Lung (tissue), 11 donors: ENCODE measurements at regions not wholly inside any gene's neighbourhood (a gene's known extent, or its start where the extent isn't known, plus 50 kb on each side); places are given as distances from the start of the nearest gene placed in this dataset.

Experiments
- ATAC-seq: fragments of 200-7000 bp; cut with Tn5 transposase; one replicate; pipeline ENCODE4 v1.9.1; 2020; ENCODE audit warnings: moderate number of reproducible peaks; ENCODE audit not compliant: insufficient read depth, low FRiP score
- DNase-seq, 3 donors: peaks; one replicate each; pipeline ENCODE4 v3.0.0-alpha.2; 2013 to 2017
- H3K27ac ChIP-seq, 2 donors: one replicate each; pipeline ENCODE4 v1.5.1; 2013; ENCODE audit warnings: mild to moderate bottlenecking in 2 of 2, moderate library complexity in 2 of 2, control low read depth in 1 of 2, inconsistent platforms in 1 of 2, low read depth in 1 of 2, low read length in 1 of 2
- H3K27me3 ChIP-seq, 3 donors: one replicate each; pipeline ENCODE4 v1.5.1; 2013; ENCODE audit warnings: low read length in 2 of 3; ENCODE audit not compliant: control insufficient read depth in 3 of 3, insufficient read depth in 3 of 3
- H3K36me3 ChIP-seq, 4 donors: one replicate each; pipeline ENCODE4 v1.5.1; 2013; ENCODE audit warnings: low read length in 4 of 4, mild to moderate bottlenecking in 1 of 4, moderate library complexity in 1 of 4; ENCODE audit not compliant: control insufficient read depth in 4 of 4, insufficient read depth in 4 of 4
- H3K4me1 ChIP-seq, 5 donors: one replicate each; pipeline ENCODE4 v1.5.1; 2013; ENCODE audit warnings: low read length in 5 of 5, mild to moderate bottlenecking in 2 of 5, moderate library complexity in 1 of 5; ENCODE audit not compliant: control insufficient read depth in 5 of 5, insufficient read depth in 5 of 5
- H3K4me3 ChIP-seq: one replicate; pipeline ENCODE4 v1.5.1; 2013; ENCODE audit warnings: mild to moderate bottlenecking, control low read depth, moderate library complexity
- H3K9ac ChIP-seq, 2 donors: one replicate each; pipeline ENCODE4 v1.5.1; 2013; ENCODE audit warnings: low read length in 2 of 2, control low read depth in 1 of 2; ENCODE audit not compliant: insufficient read depth in 1 of 2
- H3K9me3 ChIP-seq, 4 donors: one replicate each; pipeline ENCODE4 v1.5.1; 2013; ENCODE audit warnings: low read length in 3 of 4, mild to moderate bottlenecking in 1 of 4, moderate library complexity in 1 of 4; ENCODE audit not compliant: control insufficient read depth in 4 of 4, insufficient read depth in 3 of 4
- CTCF ChIP-seq: IDR thresholded peaks from 2 replicates; pipeline ENCODE4 v1.5.1; 2012; ENCODE audit warnings: mild to moderate bottlenecking; ENCODE audit errors: control extremely low read depth, extremely low read depth
- WGBS, 2 donors: extraction: QIAGEN DNeasy Blood & Tissue Kit; methylation state at CpG; one replicate each; pipeline ENCODE4 v1.1.7; 2013; 5-methylcytosine and 5-hydroxymethylcytosine counted together
- donor health status: control.
- donor health status: control.
- donor health status: Bipolar disorder and iron deficiency.
- donor health status: healthy.
- donor health status: DM: yes; HTN: yes; CAD: no.

- WGBS, 2 donors, result 76 to 79% methylated on average over 5 of the region's 5 CpGs
- DNase-seq (no peak), ATAC-seq (no peak)
- Histone ChIP-seq H3K27me3 (no peaks in the 10 kb centered on the region), H3K4me3 (no peak overlapping the region), H3K27ac (no peak overlapping the region), H3K9me3 (no peaks in the 10 kb centered on the region), H3K9ac (no peak overlapping the region), H3K4me1 (peaks cover 0 to 11% (median 0%) of the 10 kb centered on the region in 5 donors), H3K36me3 (no peaks in the 10 kb centered on the region)
- no peak for TF ChIP-seq CTCF
These were observed 304.9 kb upstream of the JAG1 start for GRCh38 chr20:10978713-10979112.

GRCh38 chr20:10982692-10983091 lies 308.9 kb upstream of the JAG1 start:
- DNase-seq (peak; percentile 41 to 47 (median 43)), ATAC-seq (no peak)
- peaks cover 0 to 11% (median 0%) of the 10 kb centered on the region in 5 donors for H3K4me1 ChIP-seq
- no peak for TF ChIP-seq CTCF
- no peak overlapping the region for H3K4me3 ChIP-seq
- H3K9me3 ChIP-seq, result no peaks in the 10 kb centered on the region
- WGBS, 2 donors, result 80 to 81% methylated on average over 6 of the region's 6 CpGs
- H3K36me3 ChIP-seq, result no peaks in the 10 kb centered on the region
- H3K27me3 ChIP-seq, result no peaks in the 10 kb centered on the region
- H3K9ac ChIP-seq, result no peak overlapping the region
- H3K27ac ChIP-seq, result peak overlapping the region in 1 of 2 donors; percentile 35

GRCh38 chr20:10984294-10984693 lies 310.5 kb upstream of the JAG1 start:
- H3K9me3 ChIP-seq, result no peaks in the 10 kb centered on the region
- no peak for TF ChIP-seq CTCF
- no peaks in the 10 kb centered on the region for H3K36me3 ChIP-seq
- no peak for ATAC-seq
- 95 to 98% methylated on average over 4 of the region's 4 CpGs for WGBS, 2 donors
- H3K27ac ChIP-seq, result no peak overlapping the region
- H3K9ac ChIP-seq, result no peak overlapping the region
- no peak for DNase-seq
- no peak overlapping the region for H3K4me3 ChIP-seq
- H3K4me1 ChIP-seq, result peaks cover 0 to 11% (median 0%) of the 10 kb centered on the region in 5 donors
- H3K27me3 ChIP-seq, result no peaks in the 10 kb centered on the region

DNA sequence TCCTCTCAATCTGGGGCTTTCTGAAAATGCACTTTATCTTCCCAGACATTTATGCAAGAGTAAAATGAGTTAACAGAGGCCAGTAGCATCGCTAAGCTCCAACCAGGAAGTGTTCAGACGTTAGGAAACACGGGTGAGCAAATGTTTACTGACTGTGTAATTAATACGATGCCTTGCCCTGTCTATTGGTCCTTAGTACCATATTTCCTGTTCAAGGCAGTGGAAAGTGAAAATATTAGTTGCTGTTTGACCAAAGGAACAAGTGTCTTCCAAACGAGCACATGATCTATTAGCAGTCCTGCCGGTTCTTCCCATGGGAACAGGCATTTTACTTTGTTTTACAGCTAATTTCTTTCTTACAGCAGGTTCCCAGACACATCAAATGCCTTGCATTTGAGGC lies 311.1 kb upstream of the JAG1 start:
- Histone ChIP-seq H3K27ac (peak overlapping the region in 1 of 2 donors; percentile 48), H3K4me3 (no peak overlapping the region), H3K4me1 (peaks cover 0 to 11% (median 0%) of the 10 kb centered on the region in 5 donors), H3K9me3 (no peaks in the 10 kb centered on the region), H3K36me3 (no peaks in the 10 kb centered on the region), H3K9ac (no peak overlapping the region), H3K27me3 (no peaks in the 10 kb centered on the region)
- no peak for TF ChIP-seq CTCF
- 32 to 40% methylated on average over 6 of the region's 6 CpGs for WGBS, 2 donors
- DNase-seq (no peak), ATAC-seq (peak; percentile 41)
